ENCODE measurements at regions not wholly inside any gene's neighbourhood (a gene's known extent, or its start where the extent isn't known, plus 50 kb on each side); places are given as distances from the start of the nearest gene placed in this dataset.

GRCh38 chrX:107560980-107561379, 67.3 kb upstream of the PRPS1 start:
- no peak for DNase-seq (ENCODE audit: low read depth)

- DNase-seq (ENCODE audit: low read depth): no peak
Measured at GRCh38 chrX:107561468-107562215, 66.7 kb upstream of the PRPS1 start.

GRCh38 chrX:107562482-107562881, 65.8 kb upstream of the PRPS1 start:
- DNase-seq (ENCODE audit: low read depth): peak; percentile 39

GRCh38 chrX:107563824-107564223, 64.5 kb upstream of the PRPS1 start:
- DNase-seq (ENCODE audit: low read depth): no peak

- no peak for DNase-seq (ENCODE audit: low read depth)
Measured at GRCh38 chrX:107565015-107565414, 63.3 kb upstream of the PRPS1 start.

- DNase-seq (ENCODE audit: low read depth): no peak
Measured at GRCh38 chrX:107565931-107566603, 62.2 kb upstream of the PRPS1 start.

GRCh38 chrX:107566604-107567262, 61.6 kb upstream of the PRPS1 start:
- no peak for DNase-seq (ENCODE audit: low read depth)

GRCh38 chrX:107567370-107567769, 60.9 kb upstream of the PRPS1 start:
- DNase-seq (ENCODE audit: low read depth): no peak

GRCh38 chrX:107571296-107571998, 56.9 kb upstream of the PRPS1 start:
- DNase-seq (ENCODE audit: low read depth): peak; percentile 86

GRCh38 chrX:107573016-107573415, 55.3 kb upstream of the PRPS1 start:
- DNase-seq (ENCODE audit: low read depth): no peak

- no peak for DNase-seq (ENCODE audit: low read depth)
Measured at GRCh38 chrX:107574054-107574683, 54.1 kb upstream of the PRPS1 start.

GRCh38 chrX:107574711-107575110, 53.6 kb upstream of the PRPS1 start:
- no peak for DNase-seq (ENCODE audit: low read depth)

GRCh38 chrX:107576392-107576791, 51.9 kb upstream of the PRPS1 start:
- no peak for DNase-seq (ENCODE audit: low read depth)

GRCh38 chrX:107576841-107577240, 51.5 kb upstream of the PRPS1 start:
- no peak for DNase-seq (ENCODE audit: low read depth)

- DNase-seq (ENCODE audit: low read depth): no peak
Measured at GRCh38 chrX:107577933-107578332, 50.4 kb upstream of the PRPS1 start.

Measured in stromal cell of bone marrow (primary cell).